Naive thymus-derived CD8-positive, alpha-beta T cell (primary cell): ENCODE measurements at regions not wholly inside any gene's neighbourhood (a gene's known extent, or its start where the extent isn't known, plus 50 kb on each side); places are given as distances from the start of the nearest gene placed in this dataset.

Source experiments
- ATAC-seq, 2 donors: fragments of 150-1000 bp; cut with Tn5 transposase in 1 of 2; sonication (Bioruptor Pico), chemical (Tn5 transposase) in 1 of 2; 1 replicate in 1 of 2; 2 replicates in 1 of 2; pipeline ENCODE4 v1.10.0; 2021; ENCODE audit warnings: mild to moderate bottlenecking in 2 of 2, moderate library complexity in 2 of 2
- POLR2A ChIA-PET: fragments of 350-600 bp; sonication (Branson Sonifier 250); formaldehyde crosslinking; loops from one replicate; lab custom pipeline; 2021; ENCODE audit warnings: antibody characterized with exemption; lab: Charles Lee
- DNase-seq, 10 donors: peaks; one replicate each; pipeline versions ENCODE4 v3.0.0 to v3.0.0-alpha.2; 2020 to 2022
- H3K27ac Mint-ChIP-seq, 10 donors: one replicate each; pipeline ENCODE4 v1.8.0; 2020 to 2022; ENCODE audit warnings: mild to moderate bottlenecking in 10 of 10, mixed read lengths in 10 of 10, moderate library complexity in 4 of 10, inconsistent platforms in 1 of 10
- H3K27me3 Mint-ChIP-seq, 5 donors: one replicate each; pipeline ENCODE4 v1.8.0; 2021 to 2022; ENCODE audit warnings: mixed read lengths in 5 of 5
- H3K36me3 Mint-ChIP-seq, 3 donors: one replicate each; pipeline ENCODE4 v1.8.0; 2020 to 2022; ENCODE audit warnings: mixed read lengths in 3 of 3, mild to moderate bottlenecking in 2 of 3, inconsistent platforms in 1 of 3
- H3K4me1 Mint-ChIP-seq, 4 donors: one replicate each; pipeline ENCODE4 v1.8.0; 2021 to 2022; ENCODE audit warnings: mixed read lengths in 4 of 4
- H3K4me3 Mint-ChIP-seq, 10 donors: one replicate each; pipeline ENCODE4 v1.8.0; 2020 to 2022; ENCODE audit warnings: mild to moderate bottlenecking in 10 of 10, mixed read lengths in 10 of 10, moderate library complexity in 6 of 10, inconsistent platforms in 1 of 10
- H3K9me3 Mint-ChIP-seq, 9 donors: one replicate each; pipeline ENCODE4 v1.8.0; 2020 to 2022; ENCODE audit warnings: mixed read lengths in 9 of 9, mild to moderate bottlenecking in 3 of 9, inconsistent platforms in 1 of 9, moderate library complexity in 1 of 9

DNA sequence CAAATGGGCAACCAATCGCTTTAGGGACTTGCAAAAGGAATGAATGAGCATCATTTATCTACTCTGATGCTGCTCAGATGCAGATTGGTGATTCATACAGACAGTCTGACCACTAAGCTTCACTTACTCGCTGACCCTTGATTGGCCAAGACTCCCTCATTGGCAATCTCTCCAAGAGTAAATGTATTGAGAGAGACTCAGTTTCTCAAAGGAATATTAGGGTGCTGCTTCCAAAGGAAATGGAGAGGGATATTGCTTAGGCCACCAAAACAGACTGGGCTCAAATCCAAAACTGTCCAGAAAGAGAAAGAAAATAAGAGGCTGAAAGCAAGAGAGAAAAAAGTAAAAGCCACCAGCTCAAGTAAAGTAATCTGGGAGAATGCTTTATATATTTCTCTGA is 785.2 kb downstream of the GALC start:
- DNase-seq = no peak
- ATAC-seq = no peak
- POLR2A ChIA-PET = no interaction called here
- Mint-ChIP-seq H3K4me1 (no peaks in the 10 kb centered on the region), H3K27me3 (no peaks in the 10 kb centered on the region), H3K27ac (no peak overlapping the region), H3K4me3 (no peak overlapping the region), H3K36me3 (no peaks in the 10 kb centered on the region), H3K9me3 (peaks cover 0 to 23% (median 7%) of the 10 kb centered on the region in 9 donors)

DNA sequence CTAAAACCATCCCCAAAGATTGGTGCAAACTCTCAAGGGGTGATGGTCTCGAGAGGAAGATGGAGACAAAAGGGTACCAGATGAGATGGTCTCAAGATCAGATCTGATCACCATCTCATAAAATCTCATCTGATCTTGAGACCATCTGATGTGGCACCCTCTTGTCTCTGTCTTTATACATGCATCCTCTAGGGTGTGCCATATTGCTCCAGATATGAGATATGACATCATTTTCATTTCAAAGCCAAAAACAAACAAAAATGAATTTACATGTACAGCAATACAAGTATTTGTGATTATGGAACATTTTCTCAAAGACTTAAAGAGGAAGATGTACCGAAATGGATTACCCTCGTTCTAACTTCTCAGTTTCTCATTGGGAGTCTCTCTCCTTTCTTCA is 787.2 kb downstream of the GALC start:
- ATAC-seq = no peak
- no peaks in the 10 kb centered on the region for H3K4me1 Mint-ChIP-seq
- no peak overlapping the region for H3K4me3 Mint-ChIP-seq
- H3K27ac Mint-ChIP-seq = no peak overlapping the region
- POLR2A ChIA-PET = no interaction called here
- no peaks in the 10 kb centered on the region for H3K36me3 Mint-ChIP-seq
- peaks cover 0 to 16% (median 2%) of the 10 kb centered on the region in 9 donors for H3K9me3 Mint-ChIP-seq
- H3K27me3 Mint-ChIP-seq = no peaks in the 10 kb centered on the region
- no peak for DNase-seq

DNA sequence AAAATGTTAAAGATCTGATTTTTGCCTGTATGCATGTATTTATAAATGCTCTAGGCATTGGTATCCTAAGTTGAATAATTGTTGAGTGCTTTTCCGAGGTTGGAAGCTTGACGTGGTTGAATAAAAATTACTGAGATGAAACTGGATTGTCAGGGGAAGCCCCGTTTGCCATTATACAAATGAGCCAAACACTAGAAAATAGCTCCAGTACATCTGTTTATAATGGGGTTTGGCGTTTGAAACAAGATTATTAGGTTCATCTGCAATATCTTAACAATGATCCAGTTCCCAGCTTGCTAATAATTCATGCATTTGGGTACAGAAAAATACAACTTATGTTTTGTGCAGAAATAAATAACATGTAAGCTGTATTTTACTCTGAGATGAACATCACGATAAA is 789.6 kb downstream of the GALC start:
- peaks cover 0 to 7% (median 0%) of the 10 kb centered on the region in 9 donors for H3K9me3 Mint-ChIP-seq
- no peaks in the 10 kb centered on the region for H3K27me3 Mint-ChIP-seq
- H3K36me3 Mint-ChIP-seq = peaks cover 0 to 1% (median 0%) of the 10 kb centered on the region in 3 donors
- ATAC-seq (no peak), DNase-seq (no peak)
- H3K4me1 Mint-ChIP-seq = no peaks in the 10 kb centered on the region
- no peak overlapping the region for H3K4me3 Mint-ChIP-seq
- POLR2A ChIA-PET = no interaction called here
- no peak overlapping the region for H3K27ac Mint-ChIP-seq

DNA sequence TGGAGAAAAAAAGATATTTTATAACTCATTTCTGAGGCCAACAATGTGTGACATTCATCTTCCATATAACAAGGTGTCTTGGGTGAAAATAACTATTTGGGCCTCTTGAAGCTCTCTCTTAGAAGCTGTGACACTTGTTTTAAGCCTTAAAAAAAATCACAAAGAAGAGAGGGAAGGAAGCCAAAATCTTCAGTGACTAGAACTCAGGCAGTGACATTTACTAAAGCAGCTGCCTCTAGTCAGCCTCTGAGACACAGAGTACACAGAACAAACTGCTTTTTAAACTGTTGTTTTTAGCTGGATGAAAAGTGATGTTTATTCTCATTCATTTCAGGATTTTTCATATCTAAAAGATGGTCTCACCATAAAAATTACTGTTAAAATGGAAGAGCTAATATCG is 793.6 kb downstream of the GALC start:
- Mint-ChIP-seq H3K4me1 (no peaks in the 10 kb centered on the region), H3K27me3 (no peaks in the 10 kb centered on the region), H3K9me3 (peaks cover 0 to 21% (median 8%) of the 10 kb centered on the region in 9 donors), H3K27ac (no peak overlapping the region), H3K4me3 (no peak overlapping the region), H3K36me3 (peaks cover 0 to 1% (median 0%) of the 10 kb centered on the region in 3 donors)
- DNase-seq (no peak), ATAC-seq (no peak)
- POLR2A ChIA-PET = no interaction called here

DNA sequence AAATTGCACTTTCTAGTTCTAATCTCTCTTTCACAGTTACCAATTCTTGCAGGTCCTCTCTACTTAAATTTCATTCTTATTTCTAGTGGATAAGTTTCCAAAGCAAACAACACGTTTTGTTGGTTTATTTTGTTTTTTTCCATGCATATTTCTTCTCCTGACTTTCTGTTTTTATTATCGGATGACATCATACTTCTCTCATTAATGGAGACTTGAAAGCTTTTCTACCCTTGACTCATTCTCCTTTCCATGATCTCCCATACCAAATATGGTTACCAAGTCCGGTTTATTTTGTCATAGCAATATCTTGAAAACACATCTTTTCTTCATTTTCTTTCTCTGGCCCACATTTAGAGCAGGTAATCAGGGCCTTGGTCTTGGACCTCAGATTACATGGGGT is 796.5 kb downstream of the GALC start:
- POLR2A ChIA-PET = no interaction called here
- H3K36me3 Mint-ChIP-seq = peaks cover 0 to 1% (median 0%) of the 10 kb centered on the region in 3 donors

DNA sequence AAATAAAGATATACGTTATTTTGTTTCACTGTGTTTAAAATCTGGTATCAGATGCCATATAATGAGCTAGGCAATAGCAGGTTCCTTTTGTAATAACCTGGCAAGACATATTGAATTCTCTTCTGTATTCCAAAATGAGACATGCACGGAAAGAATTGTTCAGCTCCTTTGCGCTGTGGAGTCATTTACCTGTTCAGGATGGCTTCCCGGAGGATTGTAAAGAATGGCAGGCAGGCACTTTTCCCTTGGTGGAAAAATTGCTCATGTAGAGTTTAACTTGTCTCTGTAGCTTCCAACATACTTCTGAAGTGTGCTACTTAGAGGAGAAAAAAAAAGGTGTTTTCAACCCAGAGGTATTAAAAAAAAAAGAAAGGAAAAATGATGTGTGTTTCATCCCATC is 805.2 kb downstream of the GALC start:
- Mint-ChIP-seq H3K36me3 (peaks cover 0 to 5% (median 0%) of the 10 kb centered on the region in 3 donors), H3K27me3 (no peaks in the 10 kb centered on the region), H3K27ac (no peak overlapping the region), H3K4me1 (no peaks in the 10 kb centered on the region), H3K4me3 (no peak overlapping the region), H3K9me3 (peaks cover 0 to 35% (median 8%) of the 10 kb centered on the region in 9 donors)
- no peak for ATAC-seq
- POLR2A ChIA-PET = no interaction called here
- no peak for DNase-seq

More for the DNA sequence above, 796.5 kb downstream of the GALC start:
- Mint-ChIP-seq H3K4me3 (no peak overlapping the region), H3K9me3 (peaks cover 0 to 44% (median 9%) of the 10 kb centered on the region in 9 donors), H3K27ac (no peak overlapping the region), H3K4me1 (no peaks in the 10 kb centered on the region), H3K27me3 (no peaks in the 10 kb centered on the region)
- ATAC-seq = no peak
- no peak for DNase-seq

DNA sequence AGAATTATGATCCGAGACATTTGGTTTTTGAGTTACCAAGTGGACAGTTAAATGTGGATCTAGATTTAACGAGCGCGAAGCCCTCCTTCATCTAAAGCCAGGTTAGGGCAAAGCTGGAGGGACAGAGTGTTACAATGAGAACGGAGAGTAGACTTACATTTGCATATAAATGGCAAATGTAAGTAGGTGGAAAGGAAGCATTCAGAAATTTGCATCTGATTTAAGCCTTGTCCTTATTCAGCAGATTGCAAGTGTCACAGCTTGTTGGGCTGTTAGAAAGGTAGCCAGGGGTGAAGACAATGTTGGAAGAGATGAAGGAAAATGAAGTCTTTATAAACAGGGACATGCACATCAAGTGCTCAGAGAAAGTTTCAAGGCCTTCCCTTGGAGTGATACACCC is 806.2 kb downstream of the GALC start:
- Mint-ChIP-seq H3K4me1 (no peaks in the 10 kb centered on the region), H3K27me3 (no peaks in the 10 kb centered on the region), H3K9me3 (peaks cover 0 to 31% (median 6%) of the 10 kb centered on the region in 9 donors), H3K4me3 (no peak overlapping the region), H3K36me3 (peaks cover 0 to 5% (median 0%) of the 10 kb centered on the region in 3 donors), H3K27ac (no peak overlapping the region)
- DNase-seq (no peak), ATAC-seq (no peak)
- POLR2A ChIA-PET = no interaction called here

DNA sequence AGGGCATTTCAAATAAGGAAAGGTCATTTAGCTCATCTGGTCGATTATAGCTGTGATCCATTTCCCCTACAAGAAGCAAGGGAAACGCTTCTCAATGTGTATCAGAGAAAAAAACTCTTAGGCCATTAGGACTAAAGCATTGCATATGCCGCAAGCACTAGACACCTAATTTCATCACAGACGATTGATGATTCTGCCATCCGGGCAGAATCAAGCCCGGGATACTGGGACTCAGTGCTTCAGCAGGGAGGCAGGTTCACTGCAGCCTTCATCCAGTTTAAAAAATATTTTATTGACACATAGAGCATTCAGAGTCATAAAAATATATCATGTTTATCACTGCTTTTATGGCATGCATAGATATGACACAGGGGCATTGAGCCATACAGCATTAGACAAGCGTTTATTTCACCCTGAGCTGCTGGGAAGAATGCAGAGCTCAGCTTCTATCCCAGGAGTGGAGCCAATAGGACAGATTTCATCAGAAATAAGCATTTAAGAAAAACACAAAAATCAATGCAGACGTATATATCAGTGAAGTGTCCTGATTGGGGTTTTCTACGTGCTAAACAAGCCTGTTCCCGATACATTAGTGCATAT is 806.9 kb downstream of the GALC start:
- Mint-ChIP-seq H3K4me1 (no peaks in the 10 kb centered on the region), H3K27me3 (no peaks in the 10 kb centered on the region), H3K4me3 (no peak overlapping the region), H3K36me3 (peaks cover 0 to 5% (median 0%) of the 10 kb centered on the region in 3 donors), H3K27ac (no peak overlapping the region), H3K9me3 (peaks cover 0 to 24% (median 5%) of the 10 kb centered on the region in 9 donors)
- ATAC-seq (no peak), DNase-seq (no peak)
- POLR2A ChIA-PET = no interaction called here

DNA sequence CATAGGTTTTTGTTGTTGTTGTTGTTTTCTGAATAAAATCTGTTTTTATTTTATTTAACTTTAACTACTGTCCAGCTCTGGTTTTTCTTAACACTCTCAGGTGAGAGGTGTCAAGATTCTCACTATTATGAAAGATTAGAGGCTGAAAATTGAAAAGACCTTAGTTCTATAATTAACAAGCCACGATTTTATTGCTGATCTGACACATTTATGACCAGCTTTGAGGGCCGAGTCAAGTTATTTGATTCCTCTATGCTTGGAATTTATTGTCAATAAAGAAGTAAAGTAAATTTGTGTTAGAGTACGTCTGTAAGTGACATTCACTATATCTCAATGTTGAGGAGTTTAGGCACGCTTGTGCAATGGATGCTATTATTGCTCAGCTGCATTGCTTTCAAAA is 808.8 kb downstream of the GALC start:
- no peak for ATAC-seq
- H3K27me3 Mint-ChIP-seq = no peaks in the 10 kb centered on the region
- H3K4me1 Mint-ChIP-seq = no peaks in the 10 kb centered on the region
- peaks cover 0 to 14% (median 2%) of the 10 kb centered on the region in 9 donors for H3K9me3 Mint-ChIP-seq
- no peak for DNase-seq
- no peak overlapping the region for H3K27ac Mint-ChIP-seq
- POLR2A ChIA-PET = no interaction called here
- H3K36me3 Mint-ChIP-seq = no peaks in the 10 kb centered on the region
- H3K4me3 Mint-ChIP-seq = no peak overlapping the region

DNA sequence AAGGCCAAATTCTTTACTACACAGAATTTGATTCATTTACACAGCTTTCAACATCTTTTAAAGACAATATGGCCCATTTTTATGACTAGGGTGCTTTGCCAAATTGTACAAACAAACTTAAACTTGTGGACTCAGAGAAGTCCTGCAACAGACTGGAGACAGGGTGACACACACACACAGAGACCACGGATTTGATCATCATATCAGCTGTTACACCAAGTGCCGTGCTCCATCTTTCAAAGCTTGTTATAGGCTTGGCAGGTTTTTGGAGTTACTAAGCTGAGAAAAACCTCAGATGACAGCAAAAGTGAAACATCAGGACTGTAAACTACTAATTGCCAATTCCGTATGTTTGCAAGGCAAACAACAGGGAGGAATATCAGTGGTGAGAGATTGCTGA is 811.7 kb downstream of the GALC start:
- Mint-ChIP-seq H3K4me1 (no peaks in the 10 kb centered on the region), H3K36me3 (no peaks in the 10 kb centered on the region), H3K27me3 (no peaks in the 10 kb centered on the region), H3K4me3 (no peak overlapping the region), H3K9me3 (peaks cover 0 to 17% (median 2%) of the 10 kb centered on the region in 9 donors), H3K27ac (peak overlapping the region in 1 of 10 donors; percentile 68)
- DNase-seq (no peak), ATAC-seq (no peak)
- POLR2A ChIA-PET = no interaction called here

DNA sequence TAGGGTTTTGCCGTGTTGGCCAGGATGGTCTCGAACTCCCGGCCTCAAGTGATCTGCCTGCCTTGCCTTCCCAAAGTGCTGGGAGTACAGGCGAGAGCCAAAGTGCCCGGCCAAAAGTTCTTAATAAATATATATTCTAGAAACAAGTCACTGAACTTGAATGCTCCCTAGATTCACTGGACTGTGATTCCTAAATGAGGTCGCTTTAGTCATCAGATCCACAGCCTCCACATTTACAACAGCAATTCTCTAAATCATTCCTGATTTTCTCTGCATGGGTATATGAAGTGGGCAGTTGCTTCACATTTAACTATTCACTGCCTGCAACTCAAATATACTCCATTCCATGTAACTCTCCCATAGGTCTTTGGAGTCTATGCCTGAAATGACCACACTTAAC is 813.0 kb downstream of the GALC start:
- DNase-seq (no peak), ATAC-seq (no peak)
- Mint-ChIP-seq H3K4me3 (no peak overlapping the region), H3K36me3 (no peaks in the 10 kb centered on the region), H3K9me3 (peaks cover 0 to 17% (median 2%) of the 10 kb centered on the region in 9 donors), H3K4me1 (no peaks in the 10 kb centered on the region), H3K27me3 (no peaks in the 10 kb centered on the region), H3K27ac (no peak overlapping the region)
- POLR2A ChIA-PET = no interaction called here

DNA sequence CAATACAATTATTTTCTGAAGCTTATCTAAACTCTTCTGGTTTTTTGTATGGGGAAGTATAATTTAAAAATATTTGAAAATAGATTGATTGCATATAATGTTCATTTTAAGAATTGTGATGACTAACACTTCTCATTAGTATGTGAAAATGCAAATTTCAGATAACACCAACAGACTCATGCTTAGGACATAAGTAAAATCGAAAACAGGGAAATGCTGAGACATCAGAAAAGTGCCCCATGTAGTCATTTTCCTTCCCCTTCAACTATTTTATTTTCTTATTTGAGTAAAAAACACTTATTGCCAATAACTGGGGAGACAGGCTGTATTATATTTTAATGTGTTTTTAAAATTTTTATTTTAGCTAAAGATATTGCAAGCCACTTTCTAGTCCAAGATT is 814.7 kb downstream of the GALC start:
- H3K4me3 Mint-ChIP-seq = no peak overlapping the region
- POLR2A ChIA-PET = no interaction called here
- H3K36me3 Mint-ChIP-seq = no peaks in the 10 kb centered on the region
- no peak overlapping the region for H3K27ac Mint-ChIP-seq
- no peaks in the 10 kb centered on the region for H3K27me3 Mint-ChIP-seq
- DNase-seq (no peak), ATAC-seq (no peak)
- peaks cover 0 to 19% (median 0%) of the 10 kb centered on the region in 9 donors for H3K9me3 Mint-ChIP-seq
- H3K4me1 Mint-ChIP-seq = no peaks in the 10 kb centered on the region

DNA sequence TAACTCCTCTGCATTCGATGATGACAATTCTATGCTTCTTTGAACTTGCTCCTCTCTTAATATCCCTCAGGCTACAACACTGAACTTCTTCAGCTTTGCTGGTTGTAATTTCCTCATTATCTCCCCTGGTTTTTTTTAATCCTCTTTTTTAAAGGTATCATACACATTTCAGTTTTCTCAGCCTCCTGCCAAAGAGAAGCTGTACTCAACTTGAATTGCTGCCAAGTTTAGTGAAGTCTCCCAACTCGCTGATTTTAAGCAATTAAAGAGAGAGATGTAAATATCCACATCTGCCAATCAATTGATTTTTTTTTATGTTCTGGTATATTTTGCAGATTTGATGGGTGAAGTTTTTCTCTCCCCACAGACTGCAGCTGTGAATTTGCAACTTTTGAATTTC is 817.8 kb downstream of the GALC start:
- no peaks in the 10 kb centered on the region for H3K27me3 Mint-ChIP-seq

DNA sequence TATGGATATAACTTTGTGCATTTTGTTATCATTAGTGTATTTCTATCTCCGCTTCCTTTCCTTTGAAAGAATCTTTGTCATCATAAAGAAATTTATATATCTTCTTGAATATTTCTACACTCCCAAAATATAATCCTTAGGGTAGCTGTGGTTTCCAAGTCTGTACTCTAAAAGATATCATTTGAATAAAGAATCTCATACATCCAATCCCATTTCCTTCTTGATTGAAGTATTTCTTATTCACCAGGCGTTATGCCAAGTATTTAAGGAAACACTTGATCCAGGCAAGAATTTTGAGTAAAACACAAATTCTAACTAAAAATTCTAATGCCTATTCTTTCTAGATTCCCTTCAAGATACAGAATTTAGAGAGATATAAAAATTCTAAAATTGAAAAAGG is 821.8 kb downstream of the GALC start:
- no peak overlapping the region for H3K4me3 Mint-ChIP-seq
- H3K36me3 Mint-ChIP-seq = no peaks in the 10 kb centered on the region
- no peak overlapping the region for H3K27ac Mint-ChIP-seq
- peaks cover 0 to 33% (median 6%) of the 10 kb centered on the region in 9 donors for H3K9me3 Mint-ChIP-seq
- POLR2A ChIA-PET = no interaction called here
- DNase-seq (no peak), ATAC-seq (no peak)
- H3K4me1 Mint-ChIP-seq = no peaks in the 10 kb centered on the region
- H3K27me3 Mint-ChIP-seq = no peaks in the 10 kb centered on the region

More for the DNA sequence above, 817.8 kb downstream of the GALC start:
- no peak overlapping the region for H3K27ac Mint-ChIP-seq
- POLR2A ChIA-PET = no interaction called here
- ATAC-seq (no peak), DNase-seq (no peak)
- H3K36me3 Mint-ChIP-seq = no peaks in the 10 kb centered on the region
- peaks cover 0 to 27% (median 4%) of the 10 kb centered on the region in 9 donors for H3K9me3 Mint-ChIP-seq
- no peaks in the 10 kb centered on the region for H3K4me1 Mint-ChIP-seq
- H3K4me3 Mint-ChIP-seq = no peak overlapping the region
